Stimulated activated CD4-positive, alpha-beta T cell treated with anti-CD3 and anti-CD28 coated beads, Interleukin-2, amount 100 ng/mL, for 24 hours (primary cell): ENCODE measurements at regions not wholly inside any gene's neighbourhood (a gene's known extent, or its start where the extent isn't known, plus 50 kb on each side); places are given as distances from the start of the nearest gene placed in this dataset.

Experiments
- DNase-seq, 2 donors: peaks; one replicate each; pipeline ENCODE4 v3.0.0-alpha.2; 2020

DNA sequence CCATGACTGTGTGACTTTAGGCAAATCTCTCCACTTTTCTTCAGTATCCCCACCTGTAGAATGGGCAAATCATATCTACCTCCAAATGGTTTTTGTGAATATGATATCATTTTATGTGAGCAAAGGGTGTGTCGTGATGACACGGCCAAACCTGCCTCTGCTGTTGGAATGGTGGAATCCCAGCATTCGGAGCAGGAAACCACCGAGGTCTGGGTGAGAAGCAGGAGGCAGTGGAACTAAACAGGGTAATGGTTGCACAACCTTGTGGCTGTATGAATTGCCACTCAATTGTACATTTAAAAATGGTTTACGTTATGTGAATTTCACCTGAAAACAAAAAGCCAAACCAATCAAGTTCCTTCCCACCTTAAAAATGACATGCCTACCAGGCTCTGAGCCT lies 131.4 kb upstream of the ZMIZ1 start:
- DNase-seq: no peak

DNA sequence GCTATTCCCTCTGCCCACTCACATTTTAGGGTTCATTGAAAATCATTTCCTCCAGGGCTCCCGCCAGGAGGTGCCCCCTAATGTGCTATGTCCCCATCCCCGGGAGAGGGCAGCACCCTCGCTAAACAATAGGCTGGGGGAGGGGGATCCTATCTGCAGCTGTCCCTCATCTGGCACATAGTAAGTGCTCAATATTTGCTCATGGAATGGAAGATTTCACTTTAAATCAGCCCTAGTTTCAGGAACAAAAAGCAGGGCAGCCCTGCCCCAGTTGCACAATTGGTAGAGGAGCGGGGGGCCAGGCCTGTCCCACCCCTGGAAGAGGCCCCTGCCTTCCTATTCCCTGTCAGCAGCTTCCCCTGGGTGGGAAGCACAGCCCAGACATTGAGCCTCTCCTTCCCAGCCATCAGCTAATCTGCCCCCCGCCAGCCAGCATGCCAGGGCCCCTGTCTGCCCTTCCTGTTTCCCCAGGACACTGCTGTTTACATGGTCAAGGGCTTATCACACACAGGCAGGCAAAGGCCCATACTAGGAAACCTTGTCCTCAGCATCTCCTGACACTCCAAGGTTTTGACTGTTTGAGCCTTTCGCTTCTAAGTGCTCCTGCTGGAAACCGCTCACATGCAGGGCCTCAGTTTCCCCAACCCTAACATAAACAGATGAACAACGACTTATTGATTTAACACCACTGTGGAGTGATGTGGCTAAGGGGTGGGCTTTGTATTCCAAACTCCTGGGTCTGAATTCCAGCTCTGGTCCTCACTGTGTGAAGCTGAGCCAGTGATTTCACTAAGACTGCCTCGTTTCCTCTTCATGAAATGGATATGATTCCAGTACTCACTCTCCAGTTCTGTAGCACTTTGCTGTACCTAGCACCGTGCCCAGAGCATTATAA lies 130.7 kb upstream of the ZMIZ1 start:
- DNase-seq: peak in 1 of 2 donors; percentile 3

DNA sequence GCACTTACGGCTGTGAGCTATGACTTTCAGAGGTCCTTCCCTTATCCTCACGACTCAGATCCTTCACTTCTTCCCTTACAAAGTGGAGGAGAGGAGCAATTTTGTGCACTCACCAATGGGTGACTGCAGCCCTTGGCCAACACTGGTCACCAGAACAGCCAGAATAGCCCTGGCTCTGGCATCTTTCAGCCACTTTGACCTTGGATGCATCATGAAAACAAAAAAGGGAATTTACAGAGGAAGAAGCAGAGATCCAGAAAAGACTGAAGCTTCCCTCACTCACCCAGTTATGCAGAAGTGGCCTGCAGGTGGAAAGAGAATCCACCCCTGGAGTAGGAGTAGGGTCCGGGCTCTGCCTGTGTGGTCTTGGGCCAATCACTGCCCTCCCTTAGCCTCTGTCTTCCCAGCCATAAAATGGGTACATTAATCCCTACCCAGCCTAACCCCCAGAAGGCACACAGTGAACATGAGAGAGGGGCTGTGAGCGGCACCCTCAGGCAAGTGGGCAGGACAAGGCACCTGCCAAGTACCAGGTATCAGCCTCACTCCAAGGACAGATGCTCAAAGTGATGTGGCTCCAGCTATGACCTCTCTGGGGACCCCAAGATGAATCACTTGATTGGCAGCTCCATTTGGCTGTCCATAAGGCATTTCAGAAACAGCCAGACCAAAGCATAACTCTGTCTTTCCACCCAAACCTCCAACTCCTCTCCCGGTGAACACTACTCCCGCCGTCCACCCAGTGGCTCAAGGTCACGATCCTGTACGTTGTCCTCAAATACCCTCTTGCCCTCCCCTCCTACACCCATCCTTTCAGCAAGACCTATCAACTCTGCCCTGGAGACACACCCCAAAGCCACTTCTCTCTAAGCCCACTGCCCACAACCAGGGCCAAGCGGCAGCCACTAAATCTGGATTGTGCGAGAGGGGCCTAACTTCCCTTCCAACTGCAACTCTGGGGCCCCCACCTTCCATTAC lies 129.8 kb upstream of the ZMIZ1 start:
- no peak for DNase-seq

DNA sequence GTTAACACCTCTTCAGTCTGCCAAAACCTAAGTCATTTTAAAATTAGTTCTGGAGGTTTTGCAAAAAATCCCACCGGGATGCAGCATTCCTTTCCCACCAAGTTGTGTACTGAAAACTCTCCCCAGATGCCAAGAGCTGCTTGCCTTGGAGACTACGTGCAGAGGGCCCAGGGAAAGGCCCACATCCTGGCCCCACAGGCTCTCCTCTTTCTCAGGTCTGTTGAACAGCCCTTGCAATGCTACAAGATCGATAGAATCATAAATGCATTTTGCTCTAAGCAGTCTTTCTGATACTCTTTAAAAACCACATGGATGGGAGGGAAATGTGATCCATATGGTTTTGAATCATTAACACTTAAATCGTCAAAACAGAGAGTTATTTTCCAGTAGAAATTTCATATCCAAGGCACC lies 126.7 kb upstream of the ZMIZ1 start:
- no peak for DNase-seq

DNA sequence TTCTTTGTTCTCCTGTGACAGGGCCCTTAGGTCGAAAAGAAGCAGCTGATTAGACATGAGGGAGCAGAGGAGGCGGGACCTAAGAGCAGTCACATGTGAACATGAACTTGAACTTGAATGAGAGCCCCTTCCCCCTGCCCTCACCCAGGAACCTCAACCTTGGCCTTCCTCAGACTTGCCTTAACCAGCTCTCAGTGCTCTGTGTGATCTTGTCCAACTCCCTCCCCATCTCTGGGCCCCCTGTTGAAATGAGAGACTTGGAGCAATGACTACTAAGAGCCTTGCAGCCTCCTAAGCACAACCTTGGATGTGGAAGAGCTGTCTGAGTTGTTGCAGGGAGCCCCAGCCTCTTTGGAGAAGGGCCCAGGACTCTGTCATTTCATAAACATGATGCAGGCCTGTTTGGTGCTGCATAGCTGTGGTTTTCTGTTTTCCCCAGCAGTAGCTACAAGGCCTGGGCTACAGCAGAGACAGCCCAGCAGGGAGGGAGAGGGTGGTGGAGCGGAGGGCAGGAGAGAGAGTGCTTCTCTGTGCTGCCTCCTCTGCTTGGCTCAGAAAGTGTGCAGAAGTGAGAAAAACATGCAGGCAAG lies 123.9 kb upstream of the ZMIZ1 start:
- DNase-seq: no peak

DNA sequence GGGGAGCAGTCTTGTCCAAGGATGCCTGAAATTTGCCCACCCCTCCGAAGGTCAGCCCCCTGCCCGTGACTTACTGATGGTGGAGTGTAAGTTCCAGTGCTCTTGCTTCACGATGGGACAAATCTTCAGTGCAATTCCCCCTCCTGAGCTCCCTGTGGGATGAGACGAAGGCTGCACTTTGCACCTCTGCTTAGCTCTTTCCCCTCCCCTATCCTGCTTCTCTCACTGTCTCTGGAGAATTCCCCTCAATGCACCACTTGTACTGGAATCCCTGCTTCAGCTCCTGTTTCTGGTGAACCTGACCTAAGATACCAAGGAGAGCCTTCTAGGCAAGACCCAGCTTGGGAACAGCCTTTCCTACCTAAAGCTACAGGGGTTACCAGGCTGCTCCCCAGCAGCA lies 122.9 kb upstream of the ZMIZ1 start:
- DNase-seq: no peak

DNA sequence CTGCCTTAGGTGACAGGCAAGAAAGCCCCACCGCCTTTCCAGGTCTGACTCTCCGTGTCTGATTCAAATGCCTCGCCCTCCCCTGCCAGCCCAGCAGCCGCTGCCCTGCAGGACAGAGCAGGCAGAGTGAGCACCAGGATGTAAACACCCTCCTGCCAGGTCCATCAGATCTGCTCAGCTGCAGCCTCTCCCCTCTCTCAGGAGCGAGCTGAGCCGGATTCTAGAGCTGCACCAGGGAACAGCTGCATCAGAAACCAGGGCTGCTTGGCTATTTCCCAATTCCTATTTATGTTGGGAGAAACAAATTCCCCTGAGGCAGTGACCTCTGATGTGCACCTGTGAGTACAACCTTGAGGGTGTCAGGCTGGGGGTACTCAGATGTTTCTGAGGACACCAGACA lies 121.5 kb upstream of the ZMIZ1 start:
- DNase-seq: no peak

DNA sequence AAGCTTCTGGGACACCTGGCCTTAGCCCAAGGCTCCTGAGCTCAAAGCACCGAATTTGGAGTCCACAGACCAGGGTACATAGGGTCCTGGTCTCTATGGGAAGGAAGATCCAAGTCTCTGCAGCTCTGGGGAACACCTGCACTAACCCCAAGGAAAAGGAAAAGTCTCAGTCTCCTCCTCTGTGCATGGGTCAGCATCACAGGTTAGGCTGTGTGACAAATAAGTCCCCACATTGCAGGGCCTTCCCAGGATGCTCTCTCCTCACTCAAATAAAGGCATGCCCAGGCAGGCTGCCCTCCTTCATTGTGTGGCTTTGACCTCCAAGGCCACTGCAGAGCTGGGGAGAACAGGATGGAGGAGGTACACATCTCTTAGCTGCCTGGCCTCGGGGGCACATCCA lies 121.0 kb upstream of the ZMIZ1 start:
- DNase-seq: no peak

DNA sequence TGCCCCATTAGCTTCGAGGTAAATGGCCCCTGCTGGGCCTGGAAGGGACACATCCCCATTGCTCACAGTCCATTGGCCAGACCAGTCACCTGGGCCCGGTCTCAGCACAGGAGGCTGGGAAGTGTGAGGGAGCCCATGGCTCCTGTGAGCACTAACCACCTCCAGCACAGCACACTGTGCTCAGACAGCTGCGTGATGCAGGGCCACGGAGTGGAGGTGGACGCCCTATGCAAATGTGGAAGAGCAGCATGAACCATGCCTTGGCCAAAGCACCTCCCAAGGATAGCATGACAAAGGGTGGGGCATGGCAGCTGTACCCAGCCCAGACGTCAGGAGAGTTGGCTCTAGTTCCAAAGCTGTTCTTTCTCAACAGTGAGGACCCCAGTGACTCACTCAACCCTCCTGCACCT lies 120.1 kb upstream of the ZMIZ1 start:
- no peak for DNase-seq

DNA sequence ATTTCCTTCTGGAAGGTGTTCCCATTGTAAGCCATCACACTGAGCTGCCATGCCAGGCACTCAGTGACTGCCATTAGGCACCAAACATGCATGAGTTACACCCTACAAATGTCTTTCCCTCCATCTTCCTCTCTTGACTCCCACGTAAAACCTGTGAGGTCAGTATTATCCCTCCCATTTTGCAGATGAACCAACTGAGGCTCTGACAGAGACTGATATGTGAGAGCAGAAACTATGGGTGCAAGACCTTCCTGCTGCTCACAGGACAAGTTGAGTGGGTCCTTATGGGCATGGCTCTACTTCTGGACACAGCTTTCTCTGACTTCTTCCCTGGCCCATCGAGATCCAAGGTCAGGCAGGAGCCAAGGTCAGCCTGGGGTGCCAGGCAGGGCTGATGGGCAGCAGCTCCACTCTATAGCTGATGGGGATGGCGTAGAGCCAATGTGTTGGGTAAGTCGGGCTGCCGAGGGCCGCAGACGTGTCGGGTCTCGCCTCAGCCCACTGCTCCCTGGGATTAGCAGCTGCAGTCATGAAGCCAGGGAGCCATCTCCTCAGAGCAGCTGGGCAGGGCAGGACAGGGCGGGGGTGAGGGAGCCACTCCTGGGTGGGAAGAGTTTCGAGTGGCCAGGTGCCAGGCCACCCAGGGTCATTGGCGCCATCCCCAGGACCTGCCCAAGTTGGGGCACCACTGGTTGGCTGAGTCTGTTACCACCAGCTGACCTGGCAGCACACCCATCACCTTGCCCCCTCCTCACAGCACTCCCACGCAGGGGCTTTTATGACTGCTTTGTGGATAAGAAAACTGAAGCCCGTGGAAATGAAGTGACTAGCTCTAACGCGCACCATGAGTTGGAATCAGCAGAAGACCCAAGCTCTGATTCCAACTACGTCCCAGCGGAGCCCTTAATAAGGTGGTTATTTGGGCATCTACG lies 117.8 kb upstream of the ZMIZ1 start:
- no peak for DNase-seq

DNA sequence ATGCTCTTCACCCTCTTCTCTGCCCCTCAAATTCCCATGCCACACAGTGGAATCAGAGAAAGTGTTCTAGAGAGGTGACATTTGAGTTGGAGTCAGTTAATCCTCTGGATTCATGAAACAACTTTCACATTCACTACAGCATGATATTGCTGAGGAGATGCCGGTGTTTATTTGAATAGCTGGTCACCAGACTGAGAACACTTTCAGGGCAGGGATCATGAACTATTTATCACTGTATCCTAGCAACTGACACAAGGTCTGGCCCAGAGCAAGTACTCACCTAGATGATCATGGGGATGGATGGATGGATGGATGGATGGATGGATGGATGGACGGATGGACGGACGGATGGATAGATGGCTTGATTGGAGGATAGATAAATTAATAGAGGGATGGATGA lies 116.7 kb upstream of the ZMIZ1 start:
- DNase-seq: no peak

DNA sequence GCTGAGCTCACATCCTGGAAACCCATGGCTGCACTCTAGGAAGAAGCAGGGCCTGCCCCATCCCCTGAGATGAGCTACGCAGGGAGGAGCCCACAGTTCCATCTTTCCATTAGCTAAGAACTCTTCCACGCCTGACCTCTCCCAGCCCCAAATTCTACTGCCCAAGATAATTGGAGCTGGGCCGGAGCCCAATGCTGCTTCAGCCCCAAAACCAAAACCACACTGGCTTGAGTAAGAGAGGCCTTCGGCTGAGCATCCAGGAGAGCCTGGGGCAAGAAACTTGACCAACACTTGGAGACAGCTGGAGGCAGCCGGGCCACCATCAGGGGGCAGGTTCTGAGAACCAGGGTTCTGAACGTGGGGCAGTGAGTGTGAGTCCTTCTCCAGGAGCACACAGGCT lies 116.1 kb upstream of the ZMIZ1 start:
- DNase-seq: no peak

DNA sequence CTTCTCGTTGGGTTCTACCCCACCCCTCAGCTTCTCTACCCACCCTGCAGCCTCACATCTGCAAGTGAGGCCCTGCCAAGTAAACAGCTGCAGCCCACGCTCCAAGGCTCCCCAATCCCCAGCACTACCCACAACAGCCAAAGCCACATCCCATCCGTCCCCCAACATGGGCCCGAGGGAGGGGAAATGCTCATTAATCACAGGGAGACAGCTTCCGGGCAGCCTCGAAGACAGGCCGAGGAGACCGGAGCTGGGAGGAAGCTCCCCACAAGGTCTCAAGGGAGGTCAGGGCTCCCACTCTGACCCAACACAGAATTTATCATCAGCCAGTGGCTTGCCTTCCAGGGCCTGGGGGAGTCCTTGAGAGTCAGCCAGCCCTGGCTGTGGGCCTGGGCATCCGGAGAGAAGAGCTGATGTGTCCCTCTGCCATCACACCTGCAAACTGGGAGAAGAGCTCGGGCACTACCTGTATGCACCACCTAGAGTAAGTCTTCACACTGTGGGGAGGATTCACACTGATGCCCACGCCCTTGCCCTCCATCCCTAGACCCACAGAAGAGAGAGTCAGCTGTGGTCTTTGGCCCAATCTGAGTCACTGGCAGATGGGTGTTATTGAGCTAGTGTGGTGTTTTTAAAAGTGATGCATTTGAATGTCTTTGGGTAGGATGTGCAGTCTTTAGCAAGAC lies 115.5 kb upstream of the ZMIZ1 start:
- DNase-seq: no peak

DNA sequence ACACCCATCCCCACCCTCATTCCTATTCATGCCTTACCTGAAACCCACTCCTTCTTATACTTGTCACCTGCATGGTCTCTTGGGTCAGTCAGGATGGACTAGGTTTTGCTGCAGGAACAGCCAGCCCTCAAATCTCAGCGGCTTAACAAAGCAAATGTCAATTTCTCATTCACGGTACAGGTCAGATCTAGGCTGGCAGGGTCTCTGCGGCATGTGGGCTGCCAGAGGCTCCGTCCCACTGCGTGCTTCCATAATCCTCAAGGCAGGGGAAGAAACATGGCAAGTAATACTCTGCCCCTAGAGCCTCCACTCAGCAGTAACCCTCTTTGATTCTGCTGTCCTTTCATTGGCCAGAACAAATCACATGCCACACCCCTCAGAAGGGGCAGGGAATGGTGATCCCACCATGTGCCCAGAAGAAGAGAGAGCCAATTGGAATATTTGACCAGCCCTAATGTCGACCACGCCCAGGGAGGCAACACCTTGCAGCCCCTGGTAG lies 114.9 kb upstream of the ZMIZ1 start:
- no peak for DNase-seq

DNA sequence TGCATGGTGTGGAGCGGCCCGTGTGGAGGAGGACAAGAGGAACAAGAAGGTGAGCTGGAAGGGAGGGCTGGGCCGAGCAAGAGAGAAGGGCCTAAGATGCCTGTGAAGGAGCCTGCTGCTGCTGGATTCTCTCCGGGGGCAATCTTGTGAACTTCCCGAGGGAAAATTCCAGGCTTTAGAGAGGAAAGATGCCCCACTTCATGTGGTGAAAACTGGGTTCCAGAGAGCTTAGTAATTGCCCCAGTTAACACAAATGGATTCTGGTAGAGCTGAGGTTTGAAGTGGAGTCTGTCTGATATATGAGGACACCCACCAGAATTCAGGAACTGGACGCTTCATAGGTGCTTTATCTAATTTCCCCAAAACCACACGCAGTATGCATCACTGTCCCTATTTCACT lies 114.1 kb upstream of the ZMIZ1 start:
- DNase-seq: no peak

DNA sequence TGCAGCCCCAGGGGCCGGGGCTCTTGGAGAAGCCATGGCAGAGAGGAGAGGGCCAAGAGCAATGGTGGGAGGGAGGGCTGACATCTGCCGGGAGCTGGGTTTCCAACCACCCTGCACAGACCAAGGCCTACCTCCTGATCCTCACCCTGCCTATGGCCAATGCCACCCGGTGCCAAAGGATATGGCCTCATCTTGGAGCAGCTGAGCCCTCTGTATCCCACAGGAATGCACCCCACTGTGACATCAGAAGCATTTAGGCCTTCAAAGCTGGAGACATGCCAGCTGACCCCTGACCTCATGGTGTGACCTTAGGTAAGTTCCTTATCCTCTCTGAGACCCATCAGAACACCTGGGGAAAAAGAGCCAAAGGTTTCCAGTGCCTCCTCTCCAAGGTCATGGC lies 113.6 kb upstream of the ZMIZ1 start:
- no peak for DNase-seq

DNA sequence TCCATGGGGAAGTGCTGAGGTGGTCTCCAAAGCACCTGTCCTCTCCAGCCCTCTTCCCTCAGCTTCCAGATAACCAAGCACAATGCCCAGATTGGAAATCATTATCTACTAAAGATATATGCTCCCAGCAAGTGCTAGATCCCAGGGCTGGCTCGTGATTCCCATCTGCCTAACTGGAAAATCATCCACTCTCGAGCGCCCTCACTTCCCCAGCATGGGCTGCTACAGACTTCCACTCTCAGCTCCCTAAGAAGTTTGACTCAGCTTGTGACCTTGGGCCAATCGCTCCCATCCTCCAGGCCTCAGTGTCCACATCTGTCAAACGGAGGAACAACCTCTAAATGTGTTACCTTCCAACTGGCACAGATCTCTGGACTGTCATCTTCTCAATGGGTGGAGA lies 112.4 kb upstream of the ZMIZ1 start:
- no peak for DNase-seq

DNA sequence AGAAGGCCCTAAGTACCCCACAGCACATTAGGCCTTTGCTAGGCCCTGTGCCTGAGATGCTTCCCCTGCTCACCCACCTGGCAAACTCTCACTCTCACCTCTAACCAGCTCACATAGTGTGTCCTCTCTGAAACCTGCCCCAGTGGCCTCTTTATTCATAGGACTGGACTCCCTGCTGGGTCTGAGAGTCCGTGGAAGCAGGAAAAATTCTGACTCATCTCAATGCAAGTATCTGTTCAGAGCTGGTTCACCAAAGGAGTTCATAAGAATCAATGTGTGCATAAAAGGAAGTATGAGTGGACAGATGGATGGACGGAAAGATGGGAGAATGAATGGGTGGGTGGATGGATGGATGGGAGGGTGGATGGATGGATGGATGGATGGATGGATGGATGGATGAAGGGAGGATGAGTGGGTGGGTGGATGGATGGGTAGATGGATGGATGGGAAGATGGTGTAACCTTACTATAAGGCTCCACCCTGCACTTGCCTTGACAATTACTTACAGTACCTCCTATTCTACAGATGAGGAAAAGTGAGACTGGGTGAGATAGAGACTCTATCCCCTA lies 111.2 kb upstream of the ZMIZ1 start:
- no peak for DNase-seq

DNA sequence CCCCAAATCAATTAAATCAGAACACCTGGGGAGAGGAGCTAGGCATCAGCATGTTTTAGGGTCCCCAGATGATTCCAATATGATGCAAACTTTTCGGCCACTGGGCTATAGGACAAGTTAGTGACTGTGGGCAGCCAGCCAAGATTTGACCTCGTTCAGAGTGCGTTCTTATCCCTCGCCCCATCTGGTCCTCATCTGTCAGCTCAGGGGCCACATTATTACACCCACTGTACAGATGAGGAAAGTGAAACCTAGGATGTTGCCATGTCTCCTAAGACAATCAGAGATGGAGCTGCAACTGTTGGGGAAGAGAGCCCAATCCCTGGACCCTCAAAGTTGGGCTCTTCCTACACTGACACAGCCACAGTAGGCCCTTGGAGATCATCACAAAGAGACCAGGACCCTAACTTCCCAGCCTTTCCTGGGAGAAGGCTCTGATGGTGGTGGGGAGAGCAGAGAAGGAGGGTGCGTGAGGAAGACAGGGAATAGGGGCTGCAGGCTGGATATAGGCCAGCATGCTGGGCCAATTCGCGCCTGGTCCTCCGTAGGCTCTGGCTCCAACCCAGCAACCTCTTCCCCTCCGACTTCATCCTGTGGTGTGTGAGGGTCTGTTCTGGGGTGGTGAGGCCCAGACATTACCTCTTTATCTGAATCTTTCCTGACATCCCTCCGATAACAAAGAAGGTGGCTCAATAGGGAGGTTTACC lies 109.4 kb upstream of the ZMIZ1 start:
- DNase-seq: no peak

DNA sequence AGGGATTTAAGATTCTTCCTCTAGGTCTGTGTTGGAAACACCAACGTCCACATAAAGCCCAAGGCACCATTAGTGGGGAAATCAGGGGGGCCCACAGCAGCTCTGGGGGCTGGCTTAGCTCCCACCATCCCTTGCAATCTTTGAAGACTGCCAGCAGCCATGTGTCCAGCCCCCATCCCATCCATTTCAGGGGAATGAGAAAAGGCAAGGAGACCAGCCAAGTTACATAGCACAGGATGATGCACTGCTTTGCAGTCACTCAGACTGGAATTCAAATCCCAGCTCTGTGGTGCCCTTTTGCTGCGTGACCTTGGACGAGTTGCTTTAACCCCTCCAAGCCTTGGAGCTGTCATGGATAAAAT lies 108.9 kb upstream of the ZMIZ1 start:
- DNase-seq: no peak
